ENCODE measurements at regions not wholly inside any gene's neighbourhood (a gene's known extent, or its start where the extent isn't known, plus 50 kb on each side); places are given as distances from the start of the nearest gene placed in this dataset.

DNA sequence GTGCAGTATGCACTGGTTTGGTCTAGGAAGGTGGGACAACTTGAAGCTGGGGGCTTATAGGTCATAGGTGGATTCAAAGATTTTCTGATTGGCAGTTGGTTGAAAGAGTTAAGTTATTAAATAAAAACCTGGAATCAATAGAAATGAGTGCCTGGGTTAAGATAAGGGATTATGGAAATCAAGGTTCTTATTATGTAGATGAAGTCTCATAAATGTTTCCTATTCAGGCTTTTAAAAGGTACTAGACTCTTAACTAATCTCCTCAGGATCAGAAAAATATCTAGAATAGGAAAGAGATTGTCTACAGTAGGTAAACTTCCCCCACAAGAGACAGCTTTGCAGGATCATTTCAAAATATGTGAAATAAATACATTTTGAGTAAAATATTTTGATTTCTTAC is 163.3 kb upstream of the FBN2 start:
- no peak for TF ChIP-seq POLR2AphosphoS5 (IDR thresholded peaks at IDR 0.05; ENCODE audit: low read depth)
- TF ChIP-seq, protein P1, sequence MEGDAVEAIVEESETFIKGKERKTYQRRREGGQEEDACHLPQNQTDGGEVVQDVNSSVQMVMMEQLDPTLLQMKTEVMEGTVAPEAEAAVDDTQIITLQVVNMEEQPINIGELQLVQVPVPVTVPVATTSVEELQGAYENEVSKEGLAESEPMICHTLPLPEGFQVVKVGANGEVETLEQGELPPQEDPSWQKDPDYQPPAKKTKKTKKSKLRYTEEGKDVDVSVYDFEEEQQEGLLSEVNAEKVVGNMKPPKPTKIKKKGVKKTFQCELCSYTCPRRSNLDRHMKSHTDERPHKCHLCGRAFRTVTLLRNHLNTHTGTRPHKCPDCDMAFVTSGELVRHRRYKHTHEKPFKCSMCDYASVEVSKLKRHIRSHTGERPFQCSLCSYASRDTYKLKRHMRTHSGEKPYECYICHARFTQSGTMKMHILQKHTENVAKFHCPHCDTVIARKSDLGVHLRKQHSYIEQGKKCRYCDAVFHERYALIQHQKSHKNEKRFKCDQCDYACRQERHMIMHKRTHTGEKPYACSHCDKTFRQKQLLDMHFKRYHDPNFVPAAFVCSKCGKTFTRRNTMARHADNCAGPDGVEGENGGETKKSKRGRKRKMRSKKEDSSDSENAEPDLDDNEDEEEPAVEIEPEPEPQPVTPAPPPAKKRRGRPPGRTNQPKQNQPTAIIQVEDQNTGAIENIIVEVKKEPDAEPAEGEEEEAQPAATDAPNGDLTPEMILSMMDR (IDR thresholded peaks at IDR 0.05; ENCODE audit: insufficient read depth, low read length) = no peak
- TF ChIP-seq, protein P2, sequence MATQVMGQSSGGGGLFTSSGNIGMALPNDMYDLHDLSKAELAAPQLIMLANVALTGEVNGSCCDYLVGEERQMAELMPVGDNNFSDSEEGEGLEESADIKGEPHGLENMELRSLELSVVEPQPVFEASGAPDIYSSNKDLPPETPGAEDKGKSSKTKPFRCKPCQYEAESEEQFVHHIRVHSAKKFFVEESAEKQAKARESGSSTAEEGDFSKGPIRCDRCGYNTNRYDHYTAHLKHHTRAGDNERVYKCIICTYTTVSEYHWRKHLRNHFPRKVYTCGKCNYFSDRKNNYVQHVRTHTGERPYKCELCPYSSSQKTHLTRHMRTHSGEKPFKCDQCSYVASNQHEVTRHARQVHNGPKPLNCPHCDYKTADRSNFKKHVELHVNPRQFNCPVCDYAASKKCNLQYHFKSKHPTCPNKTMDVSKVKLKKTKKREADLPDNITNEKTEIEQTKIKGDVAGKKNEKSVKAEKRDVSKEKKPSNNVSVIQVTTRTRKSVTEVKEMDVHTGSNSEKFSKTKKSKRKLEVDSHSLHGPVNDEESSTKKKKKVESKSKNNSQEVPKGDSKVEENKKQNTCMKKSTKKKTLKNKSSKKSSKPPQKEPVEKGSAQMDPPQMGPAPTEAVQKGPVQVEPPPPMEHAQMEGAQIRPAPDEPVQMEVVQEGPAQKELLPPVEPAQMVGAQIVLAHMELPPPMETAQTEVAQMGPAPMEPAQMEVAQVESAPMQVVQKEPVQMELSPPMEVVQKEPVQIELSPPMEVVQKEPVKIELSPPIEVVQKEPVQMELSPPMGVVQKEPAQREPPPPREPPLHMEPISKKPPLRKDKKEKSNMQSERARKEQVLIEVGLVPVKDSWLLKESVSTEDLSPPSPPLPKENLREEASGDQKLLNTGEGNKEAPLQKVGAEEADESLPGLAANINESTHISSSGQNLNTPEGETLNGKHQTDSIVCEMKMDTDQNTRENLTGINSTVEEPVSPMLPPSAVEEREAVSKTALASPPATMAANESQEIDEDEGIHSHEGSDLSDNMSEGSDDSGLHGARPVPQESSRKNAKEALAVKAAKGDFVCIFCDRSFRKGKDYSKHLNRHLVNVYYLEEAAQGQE (IDR thresholded peaks at IDR 0.05; ENCODE audit: insufficient replicate concordance, low read depth) = no peak
- TF ChIP-seq GABPA (IDR thresholded peaks at IDR 0.05; ENCODE audit: low read depth) = no peak
